Neural cell (in vitro differentiated cells): ENCODE measurements at regions not wholly inside any gene's neighbourhood (a gene's known extent, or its start where the extent isn't known, plus 50 kb on each side); places are given as distances from the start of the nearest gene placed in this dataset.

Experiments
- H2AFZ ChIP-seq: fragments of 200-600, 300-800 bp; sonication (generic), shearing (Covaris generic); 2 replicates; pipeline ENCODE4 v1.6.0; 2014; ENCODE audit warnings: low read depth, mild to moderate bottlenecking, antibody characterized with exemption, low read length, moderate library complexity
- H3F3A ChIP-seq: fragments of 200-600 bp; shearing (Covaris generic); 2 replicates; pipeline ENCODE4 v1.6.1; 2016; ENCODE audit warnings: mild to moderate bottlenecking, moderate library complexity, mixed read lengths, antibody characterized with exemption, low read length; ENCODE audit not compliant: insufficient read depth, poor library complexity, severe bottlenecking
- H3K27ac ChIP-seq: fragments of 200-600, 300-800 bp; sonication (generic), shearing (Covaris generic); 2 replicates; pipeline ENCODE4 v1.5.1; 2014; ENCODE audit warnings: mild to moderate bottlenecking, low read length, moderate library complexity
- H3K27me3 ChIP-seq: fragments of 300-800, 200-600 bp; sonication (generic), shearing (Covaris generic); 2 replicates; pipeline ENCODE4 v1.6.0; 2014; ENCODE audit warnings: mild to moderate bottlenecking, low read depth, low read length, moderate library complexity; ENCODE audit not compliant: insufficient read depth
- H3K36me3 ChIP-seq: fragments of 300-800, 200-600 bp; sonication (generic), shearing (Covaris generic); 2 replicates; pipeline ENCODE4 v1.5.1; 2014; ENCODE audit warnings: mild to moderate bottlenecking, antibody characterized with exemption, low read length, moderate library complexity; ENCODE audit not compliant: insufficient read depth
- H3K4me2 ChIP-seq: fragments of 300-800, 200-600 bp; sonication (generic), shearing (Covaris generic); 2 replicates; pipeline ENCODE4 v1.6.0; 2014; ENCODE audit warnings: mild to moderate bottlenecking, low read length
- H3K4me3 ChIP-seq: fragments of 300-800, 200-600 bp; sonication (generic), shearing (Covaris generic); 2 replicates; pipeline ENCODE4 v1.5.1; 2014; ENCODE audit warnings: mild to moderate bottlenecking, low read length, moderate library complexity
- H3K79me2 ChIP-seq: fragments of 200-600 bp; shearing (Covaris generic); replicated peaks from 2 replicates; pipeline ENCODE4 v1.6.0; 2014; ENCODE audit warnings: mild to moderate bottlenecking, low read length, moderate library complexity; ENCODE audit not compliant: insufficient read depth
- H3K9ac ChIP-seq: fragments of 300-800, 200-600 bp; sonication (generic), shearing (Covaris generic); 2 replicates; pipeline ENCODE4 v1.6.1; 2016; ENCODE audit warnings: mild to moderate bottlenecking, low read length, mixed read lengths
- H3K9me2 ChIP-seq: fragments of 200-600 bp; shearing (Covaris generic); 2 replicates; pipeline ENCODE4 v1.6.1; 2016; ENCODE audit warnings: mild to moderate bottlenecking, low read length, mixed read lengths; ENCODE audit not compliant: insufficient read depth
- H3K9me3 ChIP-seq: fragments of 200-600, 300-800 bp; sonication (generic), shearing (Covaris generic); 2 replicates; pipeline ENCODE4 v1.6.1; 2016; ENCODE audit warnings: mild to moderate bottlenecking, mixed run types, low read length, moderate library complexity, mixed read lengths
- H4K20me1 ChIP-seq: fragments of 200-600 bp; shearing (Covaris generic); 2 replicates; pipeline ENCODE4 v1.6.1; 2016; ENCODE audit warnings: mild to moderate bottlenecking, mixed run types; ENCODE audit not compliant: insufficient read depth
- CTCF ChIP-seq: fragments of 450-650 bp; IDR thresholded peaks from 2 replicates; pipeline ENCODE4 v1.5.1; 2014; ENCODE audit warnings: antibody characterized with exemption, mild to moderate bottlenecking, moderate library complexity; ENCODE audit not compliant: poor library complexity, severe bottlenecking
- EP300 ChIP-seq: fragments of 450-650 bp; conservative IDR thresholded peaks from 2 replicates; pipeline ENCODE4 v1.6.1; 2014; ENCODE audit warnings: antibody characterized with exemption, mild to moderate bottlenecking, moderate library complexity; ENCODE audit not compliant: poor library complexity, severe bottlenecking
- EZH2 ChIP-seq: fragments of 200-600, 300-800 bp; shearing (Covaris generic), sonication (generic); IDR thresholded peaks from 2 replicates; pipeline ENCODE4 v1.6.1; 2014; ENCODE audit warnings: antibody characterized with exemption, low read length, borderline replicate concordance, mild to moderate bottlenecking; ENCODE audit not compliant: insufficient read depth, poor library complexity, severe bottlenecking
- MXI1 ChIP-seq: fragments of 450-650 bp; conservative IDR thresholded peaks from 2 replicates; pipeline ENCODE4 v1.6.1; 2014; ENCODE audit warnings: antibody characterized with exemption, mild to moderate bottlenecking; ENCODE audit not compliant: poor library complexity, severe bottlenecking
- POLR2AphosphoS5 ChIP-seq: IDR thresholded peaks from 2 replicates; pipeline ENCODE4 v1.6.1; 2012
- RAD21 ChIP-seq: fragments of 450-650 bp; conservative IDR thresholded peaks from 2 replicates; pipeline ENCODE4 v1.6.1; 2014; ENCODE audit warnings: antibody characterized with exemption, mild to moderate bottlenecking, moderate library complexity
- REST ChIP-seq: IDR thresholded peaks from 2 replicates; pipeline ENCODE4 v1.6.1; 2012; ENCODE audit warnings: borderline replicate concordance
- SMC3 ChIP-seq: fragments of 450-650 bp; conservative IDR thresholded peaks from 2 replicates; pipeline ENCODE4 v1.6.1; 2014; ENCODE audit warnings: antibody characterized with exemption, mild to moderate bottlenecking, moderate library complexity; ENCODE audit not compliant: poor library complexity
- TAF1 ChIP-seq: IDR thresholded peaks from 2 replicates; pipeline ENCODE4 v1.6.1; 2012; ENCODE audit warnings: low read depth

- Histone ChIP-seq H3K9ac (no peak overlapping the region), H3K4me3 (no peak overlapping the region), H2AFZ (no peak overlapping the region), H3K9me3 (no peaks in the 10 kb centered on the region), H4K20me1 (no peaks in the 10 kb centered on the region), H3K9me2 (no peaks in the 10 kb centered on the region), H3K4me2 (no peak overlapping the region), H3K79me2 (no peaks in the 10 kb centered on the region), H3F3A (no peaks in the 10 kb centered on the region), H3K27me3 (no peaks in the 10 kb centered on the region), H3K27ac (no peak overlapping the region), H3K36me3 (no peaks in the 10 kb centered on the region)
- no peak for TF ChIP-seq EP300
- TF ChIP-seq REST = peak; percentile 58
Observed at GRCh38 chr9:80208696-80209095, 636.9 kb downstream of the TLE4 start.

- H3K9ac ChIP-seq = no peak overlapping the region
- H3K27me3 ChIP-seq = no peaks in the 10 kb centered on the region
- H4K20me1 ChIP-seq = no peaks in the 10 kb centered on the region
- H3K27ac ChIP-seq = no peak overlapping the region
- no peaks in the 10 kb centered on the region for H3K9me3 ChIP-seq
- no peak overlapping the region for H3K4me2 ChIP-seq
- H3K79me2 ChIP-seq = no peaks in the 10 kb centered on the region
- no peaks in the 10 kb centered on the region for H3K36me3 ChIP-seq
- TF ChIP-seq CTCF = no peak
- no peak for TF ChIP-seq EP300
- no peak for TF ChIP-seq TAF1
- no peak for TF ChIP-seq REST
- TF ChIP-seq RAD21 = no peak
- no peak for TF ChIP-seq SMC3
- TF ChIP-seq MXI1 = no peak
- no peak for TF ChIP-seq POLR2AphosphoS5
- no peak for TF ChIP-seq EZH2
- H2AFZ ChIP-seq = no peak overlapping the region
- no peak overlapping the region for H3K4me3 ChIP-seq
- H3F3A ChIP-seq = no peaks in the 10 kb centered on the region
- H3K9me2 ChIP-seq = no peaks in the 10 kb centered on the region
Observed at GRCh38 chr9:80204054-80204453, 632.3 kb downstream of the TLE4 start.
